HG02763 (cell line): ENCODE measurements at regions not wholly inside any gene's neighbourhood (a gene's known extent, or its start where the extent isn't known, plus 50 kb on each side); places are given as distances from the start of the nearest gene placed in this dataset.
"Not testable (repeated sequence)": the region's sequence is repeated elsewhere in the genome, so short reads cannot be mapped to it uniquely, and the experiment has no call there.

ENCODE experiments used
- ATAC-seq: cut with Tn5 transposase; IDR thresholded peaks from one replicate; pipeline ENCODE4 v1.9.1; 2021; ENCODE audit warnings: mild to moderate bottlenecking, moderate library complexity; ENCODE audit not compliant: unreplicated experiment

DNA sequence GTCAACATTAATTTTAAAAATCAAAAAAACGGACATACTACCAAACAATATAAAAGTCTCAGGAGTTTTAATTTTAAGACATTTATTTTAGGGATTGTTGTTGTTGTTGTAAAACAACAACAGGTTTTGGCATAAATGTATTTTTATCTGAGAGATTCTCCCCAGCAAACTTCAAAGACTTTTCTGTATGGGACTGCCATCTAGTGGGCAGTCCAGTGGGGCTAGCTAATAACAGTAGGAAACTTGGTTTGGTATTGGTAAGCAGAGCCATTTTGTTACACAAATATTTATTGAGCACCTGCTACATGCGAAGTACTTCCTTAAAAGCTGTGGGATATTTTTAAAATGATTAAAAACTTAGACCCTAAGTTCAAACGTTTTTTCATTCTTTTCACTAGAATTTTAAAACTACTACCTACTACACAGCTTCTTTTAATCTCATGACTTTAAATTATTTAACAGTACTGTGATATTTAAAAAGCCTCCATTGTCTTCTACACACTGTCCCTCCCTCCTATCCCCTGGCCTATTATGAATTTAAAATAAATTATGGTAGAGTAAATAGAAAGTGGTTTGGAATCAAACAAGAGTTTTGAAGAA is 1028.4 kb upstream of the INTU start:
- no peak for ATAC-seq

GRCh38 chr4:126610933-126611332 is 1021.8 kb upstream of the INTU start:
- no peak for ATAC-seq

GRCh38 chr4:126611900-126612299 is 1020.9 kb upstream of the INTU start:
- ATAC-seq: no peak

- no peak for ATAC-seq
Measured at GRCh38 chr4:126614356-126614855, 1018.4 kb upstream of the INTU start.

GRCh38 chr4:126616795-126617194 is 1016.0 kb upstream of the INTU start:
- ATAC-seq: no peak

DNA sequence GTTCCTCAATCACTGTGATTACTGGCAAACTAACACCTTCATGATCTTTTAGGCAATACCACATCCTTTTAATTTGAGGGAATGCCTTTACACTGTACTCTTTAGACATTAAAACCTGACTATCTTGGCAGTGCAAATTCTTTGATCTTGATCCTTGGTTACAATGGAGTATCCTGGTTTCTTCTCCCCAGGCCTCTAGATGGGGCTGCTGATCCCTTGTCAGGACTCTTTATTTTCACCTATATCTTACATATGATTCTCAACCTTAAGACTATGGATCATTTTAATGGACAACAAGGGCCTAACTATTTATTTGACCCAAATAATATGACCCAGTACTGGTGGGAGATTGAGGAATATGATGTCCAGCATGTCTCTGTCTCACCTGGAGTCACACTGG is 1005.5 kb upstream of the INTU start:
- ATAC-seq: no peak

GRCh38 chr4:126628933-126629332 is 1003.8 kb upstream of the INTU start:
- no peak for ATAC-seq

DNA sequence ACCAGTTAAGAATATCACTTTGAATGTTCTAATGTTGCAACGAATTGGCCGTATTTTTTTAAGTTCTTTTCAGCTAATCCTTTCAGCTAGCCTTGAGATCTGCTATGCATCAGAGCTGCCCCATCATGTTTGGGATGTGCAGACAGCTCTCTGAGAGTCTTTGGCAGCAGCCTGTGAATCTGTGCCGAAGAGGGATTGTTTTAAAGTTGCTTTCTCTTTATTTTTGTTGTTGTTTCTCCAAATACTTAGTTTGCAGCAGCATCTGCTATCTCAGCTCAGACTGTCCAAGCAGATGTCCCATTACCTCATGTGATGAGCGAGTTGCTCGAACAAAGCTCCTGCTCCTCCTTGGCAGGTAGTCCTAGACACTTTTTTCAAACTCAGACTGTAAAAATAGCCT is 1002.5 kb upstream of the INTU start:
- ATAC-seq: no peak

- no peak for ATAC-seq
Measured at GRCh38 chr4:126633306-126633705, 999.5 kb upstream of the INTU start.

DNA sequence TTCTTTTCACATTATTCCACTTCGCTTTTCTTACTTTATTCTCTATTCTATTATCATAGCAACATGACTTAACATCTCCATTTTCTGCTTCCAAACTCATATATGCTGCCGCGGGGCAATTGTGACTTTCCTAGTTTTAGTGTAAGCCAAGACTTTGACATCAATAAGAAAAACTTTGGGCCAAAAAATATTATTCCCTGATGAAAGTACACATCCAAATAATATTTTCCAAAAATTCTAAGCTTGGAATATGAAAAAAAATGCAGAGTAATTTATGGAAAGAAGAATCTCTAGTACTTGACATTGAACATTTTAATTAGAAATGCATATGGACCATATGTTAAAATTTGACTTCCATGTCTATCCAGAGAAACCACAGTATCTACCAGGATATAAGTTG is 995.1 kb upstream of the INTU start:
- ATAC-seq: no peak

DNA sequence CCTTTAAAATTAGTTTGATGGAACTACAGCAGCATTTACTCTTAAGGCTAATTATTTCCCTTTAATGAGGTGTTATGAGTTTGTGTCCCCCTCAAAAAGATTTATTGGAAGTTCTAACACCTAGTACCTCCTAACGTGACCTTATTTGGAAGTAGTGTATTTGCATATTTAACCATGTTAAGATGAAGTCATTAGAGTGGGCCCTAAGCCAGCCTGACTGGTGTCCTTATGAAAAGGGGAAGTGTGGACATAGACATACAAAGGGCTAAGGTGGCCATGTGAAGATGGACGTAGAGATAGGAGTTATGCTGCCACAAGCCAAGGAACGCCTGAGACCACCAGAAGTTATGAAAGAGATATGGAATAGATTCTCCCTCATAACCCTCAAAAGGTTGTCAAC is 985.4 kb upstream of the INTU start:
- no peak for ATAC-seq

GRCh38 chr4:126647756-126648397 is 984.9 kb upstream of the INTU start:
- no peak for ATAC-seq

- no peak for ATAC-seq
Measured at GRCh38 chr4:126658411-126658810, 974.3 kb upstream of the INTU start.

GRCh38 chr4:126661194-126661593 is 971.6 kb upstream of the INTU start:
- ATAC-seq: no peak

DNA sequence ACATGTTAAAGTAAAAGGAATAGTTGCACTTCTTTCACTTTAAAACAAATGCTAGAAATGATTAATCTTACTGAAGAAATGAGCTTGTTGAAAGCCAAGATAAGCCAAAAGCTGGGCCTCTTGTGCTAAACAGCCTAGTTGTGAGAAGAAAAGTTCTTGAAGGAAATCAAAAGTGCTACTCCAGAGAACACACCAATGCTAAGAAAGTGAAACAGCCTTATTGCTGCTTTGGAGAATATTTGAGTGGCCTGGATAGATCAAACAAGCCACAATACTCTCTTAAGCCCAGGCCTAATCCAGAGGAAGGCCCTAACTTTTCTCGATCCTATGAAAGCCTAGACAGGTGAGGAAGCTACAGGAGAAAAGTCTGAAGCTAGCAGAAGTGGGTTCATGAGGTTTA is 967.9 kb upstream of the INTU start:
- ATAC-seq: no peak

- ATAC-seq: not testable (repeated sequence)
Measured at GRCh38 chr4:126670038-126670437, 962.7 kb upstream of the INTU start.

DNA sequence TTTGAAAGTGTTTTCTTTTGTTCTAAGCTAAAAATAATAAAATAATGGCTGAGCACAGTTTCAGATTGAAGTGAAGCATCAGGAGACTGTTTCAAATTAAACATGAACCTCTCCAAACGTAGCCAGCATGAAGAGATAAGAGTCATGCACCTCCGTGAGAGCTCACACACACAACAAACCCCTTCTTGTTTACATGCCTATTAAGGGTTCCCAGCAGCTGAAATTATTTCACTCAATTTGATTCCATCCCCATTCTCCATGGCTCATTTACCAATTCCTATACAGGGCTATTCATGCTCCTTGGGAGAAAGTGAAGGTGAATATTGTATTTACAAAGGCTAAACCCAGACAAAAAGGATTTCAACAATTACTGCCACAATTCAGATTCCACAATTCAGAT is 954.1 kb upstream of the INTU start:
- ATAC-seq: no peak

DNA sequence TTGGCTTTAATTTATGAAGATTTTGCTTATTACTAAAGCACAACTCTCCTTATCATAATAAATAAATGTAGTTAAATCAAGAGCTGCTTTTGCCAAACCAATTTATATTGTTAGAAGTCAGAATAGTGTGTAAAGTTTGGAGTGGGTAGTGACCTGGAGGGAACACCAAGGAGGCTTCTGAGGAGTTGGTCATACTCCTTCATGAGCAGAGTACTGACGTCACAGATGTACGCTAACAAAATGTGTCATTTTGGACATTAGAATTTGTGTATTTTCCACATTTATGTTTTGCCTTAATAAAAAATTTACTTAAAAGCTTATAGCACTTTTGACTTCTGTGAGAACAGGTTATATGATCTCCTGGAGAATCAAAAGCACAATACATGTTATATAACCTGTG is 953.5 kb upstream of the INTU start:
- ATAC-seq: no peak

- no peak for ATAC-seq
Measured at GRCh38 chr4:126682250-126682649, 950.5 kb upstream of the INTU start.

DNA sequence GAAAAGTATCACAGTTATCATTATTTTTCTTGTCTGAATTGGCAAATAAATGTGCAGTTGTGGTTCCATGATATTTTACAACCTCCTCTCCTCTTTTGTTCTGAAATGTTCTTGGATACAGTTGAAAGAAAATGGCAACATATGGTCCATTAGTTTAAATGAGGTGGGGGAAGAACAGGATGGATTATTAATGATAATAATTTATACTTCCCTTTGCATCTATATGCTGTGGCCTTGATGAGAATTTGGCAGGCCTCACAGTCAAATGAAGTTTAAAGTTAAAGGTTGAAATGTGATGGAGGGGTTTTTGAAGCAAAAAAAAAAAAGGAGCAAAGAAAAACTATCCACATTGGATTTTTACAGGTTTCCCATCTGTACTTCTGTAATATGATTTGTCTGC is 946.3 kb upstream of the INTU start:
- no peak for ATAC-seq

DNA sequence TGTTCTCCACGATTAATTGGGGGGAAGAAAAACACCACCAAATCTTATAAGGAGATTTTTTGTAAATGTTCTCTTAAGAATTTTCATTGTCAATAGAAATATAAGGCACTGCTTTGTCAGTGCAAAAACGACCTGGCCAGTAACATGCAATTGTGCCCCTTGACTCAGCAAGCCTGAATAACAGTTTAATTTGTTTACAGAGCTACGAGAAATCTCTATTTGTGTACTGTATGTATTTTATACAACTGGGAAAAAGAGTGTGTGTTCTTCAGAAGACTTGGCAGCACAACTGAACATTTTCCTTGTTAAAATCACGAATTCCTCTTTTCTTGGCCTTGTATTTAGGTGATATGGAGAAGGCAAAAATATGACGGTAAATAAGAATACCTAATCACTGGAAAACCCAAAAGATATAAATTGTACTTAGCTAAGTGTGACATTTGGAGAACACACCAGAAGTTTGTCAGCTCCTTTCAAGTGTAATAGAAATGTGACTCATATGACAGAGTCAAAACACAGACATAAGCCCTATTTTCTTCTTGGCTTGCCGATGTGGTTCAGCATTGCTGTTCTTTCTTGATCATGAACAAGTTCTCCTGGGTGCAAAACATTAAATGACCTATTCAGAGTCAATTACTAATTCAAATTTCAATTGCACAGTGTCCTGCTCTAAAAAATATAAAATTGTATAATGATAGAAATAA is 945.0 kb upstream of the INTU start:
- no peak for ATAC-seq

DNA sequence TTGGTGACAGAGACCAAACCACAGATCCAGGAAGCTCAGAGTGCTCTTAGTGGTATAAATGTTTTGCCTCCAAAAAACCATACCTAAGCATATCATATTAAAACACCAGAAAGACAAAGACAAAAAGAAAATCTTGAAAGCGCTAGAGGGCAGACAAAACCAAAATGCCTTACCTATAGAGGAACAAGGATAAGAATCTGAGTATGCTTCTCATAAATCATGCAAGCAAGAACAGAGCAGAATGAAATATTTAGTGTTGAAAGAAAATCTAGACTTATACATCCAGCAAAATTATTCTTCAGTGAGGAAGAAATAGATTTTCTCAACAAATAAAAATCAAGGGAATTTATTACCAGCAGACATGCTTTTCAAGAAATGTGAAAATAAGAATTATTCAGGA is 941.0 kb upstream of the INTU start:
- no peak for ATAC-seq
